ENCODE measurements at regions not wholly inside any gene's neighbourhood (a gene's known extent, or its start where the extent isn't known, plus 50 kb on each side); places are given as distances from the start of the nearest gene placed in this dataset.
"Not testable (repeated sequence)": the region's sequence is repeated elsewhere in the genome, so short reads cannot be mapped to it uniquely, and the experiment has no call there.

DNA sequence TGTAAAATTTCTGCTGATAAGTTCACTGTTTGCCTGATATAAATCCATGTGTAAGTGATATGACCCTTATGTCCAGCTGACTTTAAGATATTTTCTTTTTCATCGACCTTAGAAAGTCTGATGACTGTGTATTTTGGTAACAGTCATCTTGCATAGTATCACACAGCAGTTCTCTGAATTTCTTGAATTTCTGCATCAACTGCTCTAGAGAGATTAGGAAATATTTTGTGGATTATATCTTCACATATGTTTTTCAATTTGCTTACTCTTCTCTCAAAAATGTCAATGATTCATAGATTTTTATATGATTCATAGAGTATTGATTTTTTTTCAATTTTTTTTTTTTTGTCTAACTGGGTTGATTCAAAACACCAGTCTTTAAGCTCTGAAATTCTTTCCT lies 945.3 kb downstream of the TRIB2 start:
- intact Hi-C loops (cut with micrococcal nuclease): no loop called here

DNA sequence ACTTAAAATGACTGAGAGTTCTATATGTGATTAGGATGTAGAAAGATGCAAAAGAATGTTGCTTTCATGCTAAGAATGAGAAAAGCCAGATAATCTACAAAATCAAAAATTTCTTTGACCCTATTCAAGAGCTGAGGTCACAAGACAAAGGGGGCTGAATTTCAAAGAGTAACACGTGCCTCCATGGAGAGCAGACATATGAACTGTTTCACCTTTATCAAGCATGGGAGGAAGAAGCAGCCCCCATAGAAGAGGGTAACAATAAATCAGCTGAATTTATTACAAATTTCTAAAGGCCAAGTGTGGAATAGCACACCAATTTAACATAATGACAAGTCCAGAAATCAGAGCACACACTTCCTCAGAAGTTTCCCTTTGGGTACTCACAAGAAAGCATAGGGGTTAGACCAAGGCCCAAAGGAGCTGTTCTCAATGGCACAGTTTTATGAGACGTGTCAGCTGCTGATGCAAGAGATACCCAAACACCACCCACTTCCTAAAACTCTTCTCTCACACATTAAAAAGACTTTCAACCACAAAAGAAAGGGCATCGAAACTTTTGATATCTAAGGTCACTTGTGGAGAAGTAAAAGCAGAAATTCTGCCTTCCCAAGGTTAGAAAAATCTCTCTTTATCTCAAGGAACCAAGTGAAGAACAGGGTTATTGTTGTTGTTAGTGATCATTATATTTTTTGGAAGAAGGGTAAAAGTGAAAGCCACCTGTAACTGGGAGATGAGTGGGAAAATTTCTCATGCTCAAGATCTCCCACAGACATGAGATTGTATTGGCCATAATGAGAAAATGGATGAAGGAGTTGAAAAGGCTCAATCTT lies 950.1 kb downstream of the TRIB2 start:
- intact Hi-C loops (cut with micrococcal nuclease): no loop called here

- intact Hi-C loops (cut with micrococcal nuclease): no loop called here
Measured at GRCh38 chr2:13667415-13667757, 950.6 kb downstream of the TRIB2 start.

- intact Hi-C loops (cut with micrococcal nuclease): no loop called here
Measured at GRCh38 chr2:13669607-13670006, 952.9 kb downstream of the TRIB2 start.

- intact Hi-C loops (cut with micrococcal nuclease): not testable (repeated sequence)
Measured at GRCh38 chr2:13673821-13674220, 957.1 kb downstream of the TRIB2 start.

DNA sequence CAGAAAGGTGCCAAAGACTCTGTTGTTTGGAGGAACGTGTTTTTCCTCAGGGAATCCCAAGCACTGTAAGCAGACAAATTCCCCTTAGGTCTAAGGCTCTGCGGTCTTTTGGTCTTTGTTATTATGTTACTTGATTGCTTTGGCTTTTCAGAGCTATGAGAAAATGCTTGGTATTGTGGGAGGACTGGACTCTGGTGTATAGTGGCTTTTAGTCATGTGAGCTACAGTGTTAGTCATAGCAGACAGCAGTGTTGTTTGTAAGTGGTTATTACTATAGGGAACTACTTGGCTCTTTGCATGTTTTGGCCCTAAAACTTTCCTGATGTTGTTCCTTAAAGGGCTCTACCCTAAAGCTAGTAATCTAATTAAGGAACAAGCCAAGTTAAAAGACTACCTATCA lies 956.2 kb upstream of the LRATD1 start:
- intact Hi-C loops (cut with micrococcal nuclease): no loop called here

GRCh38 chr2:13681936-13682335 lies 950.6 kb upstream of the LRATD1 start:
- intact Hi-C loops (cut with micrococcal nuclease): no loop called here

DNA sequence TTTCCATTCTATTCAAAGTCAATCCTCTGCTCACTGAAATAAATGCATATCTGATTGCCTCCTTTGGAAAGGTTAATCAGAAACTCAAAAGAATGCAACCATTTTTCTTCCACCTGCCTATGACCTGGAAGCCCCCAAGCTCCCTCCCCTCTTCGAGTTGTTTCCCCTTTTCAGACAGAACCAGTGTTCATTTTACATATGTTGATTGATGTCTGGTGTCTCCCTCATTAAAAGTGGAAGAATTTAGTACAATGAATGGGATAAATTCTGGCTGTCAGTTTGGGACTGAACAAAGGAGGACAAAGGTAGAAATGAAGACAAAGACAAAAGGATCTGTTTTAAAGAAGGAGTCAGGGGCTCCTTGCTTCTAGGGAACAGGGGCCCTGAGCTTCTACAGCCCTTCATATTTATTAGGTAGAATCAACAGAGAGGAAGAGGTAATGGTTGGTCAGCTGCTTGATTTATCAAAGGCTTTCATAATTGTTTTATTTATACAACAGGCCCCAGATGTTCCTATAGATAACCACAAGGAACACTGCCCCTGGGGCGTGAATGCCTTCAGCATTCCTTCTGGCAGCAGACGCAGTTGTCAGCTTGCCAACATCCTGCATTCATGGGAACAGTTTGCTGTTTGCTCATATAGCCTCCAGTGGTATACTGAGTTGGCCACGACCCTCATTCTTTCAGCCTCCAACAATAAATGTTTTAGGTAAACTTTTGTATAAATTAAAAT lies 949.8 kb upstream of the LRATD1 start:
- intact Hi-C loops (cut with micrococcal nuclease): no loop called here

DNA sequence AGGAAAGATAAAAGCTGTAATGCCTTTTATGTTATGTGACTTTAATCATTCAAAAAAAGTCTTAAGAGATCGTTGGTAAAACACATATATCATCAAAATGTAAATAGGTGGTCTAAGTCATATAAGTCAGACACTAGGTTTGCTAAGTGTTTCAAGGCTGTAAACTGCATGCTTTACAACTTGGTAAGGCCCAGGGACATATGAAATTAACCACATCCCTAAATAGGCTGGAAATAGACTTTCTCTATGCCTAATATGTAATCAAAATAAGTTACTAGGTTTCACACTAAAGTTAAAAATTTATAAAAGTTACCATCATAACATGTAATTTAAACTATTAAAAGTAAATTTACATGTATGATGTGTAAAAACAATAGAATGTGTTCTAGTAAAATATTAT lies 946.3 kb upstream of the LRATD1 start:
- intact Hi-C loops (cut with micrococcal nuclease): no loop called here

- intact Hi-C loops (cut with micrococcal nuclease): no loop called here
Measured at GRCh38 chr2:13694673-13695072, 937.8 kb upstream of the LRATD1 start.

- intact Hi-C loops (cut with micrococcal nuclease): no loop called here
Measured at GRCh38 chr2:13696601-13697000, 935.9 kb upstream of the LRATD1 start.

GRCh38 chr2:13698847-13699246 lies 933.7 kb upstream of the LRATD1 start:
- intact Hi-C loops (cut with micrococcal nuclease): no loop called here

- intact Hi-C loops (cut with micrococcal nuclease): not testable (repeated sequence)
Measured at GRCh38 chr2:13699939-13700338, 932.6 kb upstream of the LRATD1 start.

GRCh38 chr2:13711154-13711553 lies 921.4 kb upstream of the LRATD1 start:
- intact Hi-C loops (cut with micrococcal nuclease): no loop called here

- intact Hi-C loops (cut with micrococcal nuclease): no loop called here
Measured at GRCh38 chr2:13714466-13714865, 918.1 kb upstream of the LRATD1 start.

DNA sequence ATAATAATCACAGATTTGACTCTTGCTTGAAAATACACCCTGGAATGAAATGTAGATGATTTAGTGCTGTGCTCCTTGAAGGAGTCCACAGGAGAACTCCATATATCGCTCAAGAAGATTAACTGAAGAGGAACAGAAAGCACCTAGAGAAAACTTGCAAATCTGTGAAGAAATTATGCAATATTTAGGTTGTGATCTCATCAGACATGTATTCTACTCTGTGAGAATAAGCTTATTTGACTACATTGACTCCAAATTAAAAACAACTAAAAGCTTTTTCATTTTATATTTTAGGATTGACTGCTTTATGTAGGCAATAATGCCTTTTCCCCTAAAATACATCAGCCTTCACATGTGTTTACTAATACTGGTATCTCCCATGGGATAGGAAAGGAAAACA lies 906.6 kb upstream of the LRATD1 start:
- intact Hi-C loops (cut with micrococcal nuclease): no loop called here

DNA sequence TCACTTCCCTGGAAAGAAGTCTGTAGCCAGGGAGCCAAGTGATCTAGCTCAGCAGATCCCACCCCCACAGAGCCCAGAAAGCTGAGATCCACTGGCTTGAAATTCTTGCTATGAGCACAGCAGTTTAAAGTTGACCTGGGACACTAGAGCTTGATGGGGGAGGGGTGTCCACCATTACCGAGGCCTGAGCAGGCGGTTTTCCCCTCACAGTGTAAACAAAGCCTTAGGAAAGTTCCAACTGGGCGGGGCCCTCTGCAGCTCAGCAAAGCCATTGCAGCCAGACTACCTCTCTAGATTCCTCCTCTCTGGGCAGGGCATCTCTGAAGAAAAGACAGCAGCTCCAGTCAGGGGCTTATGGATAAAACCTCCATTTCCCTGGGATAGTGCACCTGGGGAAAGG lies 887.2 kb upstream of the LRATD1 start:
- intact Hi-C loops (cut with micrococcal nuclease): no loop called here

DNA sequence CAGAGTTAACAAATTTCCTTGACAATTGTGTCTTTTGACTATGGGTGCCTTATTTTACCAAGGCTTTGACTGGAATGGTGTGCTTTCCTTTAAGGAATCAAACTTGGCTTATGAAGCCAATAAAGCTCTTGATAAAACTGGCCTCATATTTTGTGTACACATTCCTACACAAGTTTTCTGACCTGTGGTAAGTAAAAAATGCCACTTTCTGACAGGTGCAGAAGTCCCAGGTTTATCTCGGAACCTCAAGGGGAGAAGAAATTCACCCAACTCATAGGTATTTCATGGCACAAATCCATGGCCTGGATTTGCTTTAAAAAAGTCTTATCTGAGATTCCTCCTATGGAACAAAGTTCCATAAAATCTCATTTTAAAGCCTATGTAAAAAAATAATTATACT lies 880.6 kb upstream of the LRATD1 start:
- intact Hi-C loops (cut with micrococcal nuclease): no loop called here

DNA sequence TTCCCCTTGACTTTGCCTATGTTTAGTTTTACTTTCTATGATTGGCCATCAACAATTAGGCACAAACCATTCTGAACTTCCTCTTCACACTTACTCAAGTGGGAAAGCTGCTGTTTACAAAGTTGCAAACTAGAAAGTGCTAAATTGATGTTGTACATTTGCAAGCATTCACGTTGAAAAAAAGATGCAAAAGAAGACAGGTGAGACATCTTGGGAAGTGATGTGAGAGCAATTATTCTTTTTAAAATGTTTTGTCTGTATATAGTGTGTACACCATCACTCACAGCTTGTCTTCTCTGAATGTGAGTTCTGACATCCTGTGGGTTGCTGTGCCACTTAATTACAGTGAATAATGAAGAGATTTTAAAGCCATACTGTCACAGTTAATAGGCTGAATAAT lies 874.1 kb upstream of the LRATD1 start:
- intact Hi-C loops (cut with micrococcal nuclease): no loop called here

DNA sequence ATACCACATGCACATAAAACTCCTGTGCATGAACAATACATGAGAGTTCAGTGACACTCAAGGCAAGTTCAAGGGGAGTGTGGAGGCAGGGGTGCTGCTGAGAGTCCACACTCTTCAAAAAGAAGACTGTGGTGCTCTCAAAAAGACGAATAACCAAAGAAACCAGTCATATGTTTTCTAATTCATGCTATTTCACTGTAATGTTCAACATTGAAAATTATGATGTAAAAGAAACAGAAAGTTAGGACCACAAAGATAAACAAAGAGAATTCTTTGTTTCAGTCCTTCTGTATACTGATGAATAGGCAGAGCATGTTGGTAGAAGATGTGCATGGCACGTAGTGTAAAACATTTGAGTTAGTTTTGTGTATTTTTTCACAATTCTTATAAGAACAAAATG lies 864.2 kb upstream of the LRATD1 start:
- intact Hi-C loops (cut with micrococcal nuclease): no loop called here

- intact Hi-C loops (cut with micrococcal nuclease): no loop called here
Measured at GRCh38 chr2:13770279-13770678, 862.2 kb upstream of the LRATD1 start.

GRCh38 chr2:13779996-13780395 lies 852.5 kb upstream of the LRATD1 start:
- intact Hi-C loops (cut with micrococcal nuclease): no loop called here

- intact Hi-C loops (cut with micrococcal nuclease): no loop called here
Measured at GRCh38 chr2:13791019-13791547, 841.4 kb upstream of the LRATD1 start.
